Fibroblast of lung (primary cell): ENCODE measurements at regions not wholly inside any gene's neighbourhood (a gene's known extent, or its start where the extent isn't known, plus 50 kb on each side); places are given as distances from the start of the nearest gene placed in this dataset.
"Not testable (repeated sequence)": the region's sequence is repeated elsewhere in the genome, so short reads cannot be mapped to it uniquely, and the experiment has no call there.

Source experiments
- CTCF ChIP-seq, 2 donors: IDR thresholded peaks in 1 of 2; conservative IDR thresholded peaks in 1 of 2; 1 replicate in 1 of 2; 2 replicates in 1 of 2; pipeline ENCODE4 v1.5.1; 2011 to 2012; ENCODE audit warnings: low read length in 2 of 2, control low read depth in 1 of 2, inconsistent platforms in 1 of 2, low read depth in 1 of 2, mild to moderate bottlenecking in 1 of 2
- EZH2 ChIP-seq: IDR thresholded peaks from 2 replicates; pipeline ENCODE4 v1.5.1; 2012; ENCODE audit warnings: low read length, control low read depth, mild to moderate bottlenecking; ENCODE audit errors: missing control alignments

GRCh38 chrX:153250762-153251161 lies 70.8 kb downstream of the PNMA6F start:
- TF ChIP-seq CTCF (conservative IDR thresholded peaks at IDR 0.05 in 1 of 2, IDR thresholded peaks at IDR 0.05 in 1 of 2; ENCODE audit: low read depth in 1 of 2, low read length in 2 of 2); EZH2: not testable (repeated sequence)
